NT2/D1 (cell line): ENCODE measurements at regions not wholly inside any gene's neighbourhood (a gene's known extent, or its start where the extent isn't known, plus 50 kb on each side); places are given as distances from the start of the nearest gene placed in this dataset.
"Not testable (repeated sequence)": the region's sequence is repeated elsewhere in the genome, so short reads cannot be mapped to it uniquely, and the experiment has no call there.

Experiments
- DNase-seq: peaks from one replicate; pipeline ENCODE4 v3.0.0-alpha.2; 2011; ENCODE audit warnings: low read depth, low spot score
- H3K27me3 ChIP-seq: 2 replicates; pipeline ENCODE4 v1.6.0; 2011; ENCODE audit warnings: mild to moderate bottlenecking; ENCODE audit not compliant: insufficient read length, insufficient read depth
- H3K36me3 ChIP-seq: 2 replicates; pipeline ENCODE4 v1.6.1; 2011; ENCODE audit warnings: mild to moderate bottlenecking, low read length, mixed read lengths; ENCODE audit not compliant: insufficient read depth, insufficient read length
- H3K4me1 ChIP-seq: 2 replicates; pipeline ENCODE4 v1.5.1; 2011; ENCODE audit not compliant: insufficient read depth, insufficient read length
- H3K4me3 ChIP-seq: 2 replicates; pipeline ENCODE4 v1.5.1; 2011; ENCODE audit warnings: low read depth; ENCODE audit not compliant: insufficient read length
- H3K9ac ChIP-seq: 2 replicates; pipeline ENCODE4 v1.6.0; 2011; ENCODE audit warnings: low read depth; ENCODE audit not compliant: insufficient read length
- H3K9me3 ChIP-seq: 2 replicates; pipeline ENCODE4 v1.5.1; 2011; ENCODE audit warnings: mild to moderate bottlenecking, low read length; ENCODE audit not compliant: insufficient read depth
- SUZ12 ChIP-seq: IDR thresholded peaks from 2 replicates; pipeline ENCODE4 v1.6.1; 2011; ENCODE audit not compliant: insufficient read length, insufficient read depth; ENCODE audit errors: extremely low read depth
- YY1 ChIP-seq: IDR thresholded peaks from 2 replicates; pipeline ENCODE4 v1.6.1; 2011; ENCODE audit not compliant: insufficient read length, insufficient read depth
- ZNF274 ChIP-seq: IDR thresholded peaks from 2 replicates; pipeline ENCODE4 v1.6.1; 2011; ENCODE audit warnings: mild to moderate bottlenecking, low read depth, low read length

DNA sequence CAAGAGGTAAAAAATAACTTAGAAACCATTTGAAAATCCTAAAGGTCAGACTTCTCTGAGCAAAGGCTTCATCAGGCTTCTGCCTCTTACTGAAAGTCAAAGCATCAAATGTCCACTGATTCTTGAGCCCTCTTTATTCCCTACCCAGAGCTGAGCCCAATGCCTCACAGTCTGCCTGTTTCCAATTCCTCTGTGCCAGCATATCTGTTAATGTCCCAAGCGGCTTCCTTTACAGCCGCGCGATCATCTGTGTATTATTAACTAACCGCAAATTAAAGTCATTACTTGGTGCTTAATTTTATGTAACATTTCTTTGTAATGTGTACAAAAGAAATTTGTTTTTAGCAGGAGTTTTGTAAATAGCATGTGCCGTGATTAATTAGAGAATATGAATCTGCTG is 418.8 kb upstream of the HNRNPA3 start:
- no peaks in the 10 kb centered on the region for H3K4me1 ChIP-seq

DNA sequence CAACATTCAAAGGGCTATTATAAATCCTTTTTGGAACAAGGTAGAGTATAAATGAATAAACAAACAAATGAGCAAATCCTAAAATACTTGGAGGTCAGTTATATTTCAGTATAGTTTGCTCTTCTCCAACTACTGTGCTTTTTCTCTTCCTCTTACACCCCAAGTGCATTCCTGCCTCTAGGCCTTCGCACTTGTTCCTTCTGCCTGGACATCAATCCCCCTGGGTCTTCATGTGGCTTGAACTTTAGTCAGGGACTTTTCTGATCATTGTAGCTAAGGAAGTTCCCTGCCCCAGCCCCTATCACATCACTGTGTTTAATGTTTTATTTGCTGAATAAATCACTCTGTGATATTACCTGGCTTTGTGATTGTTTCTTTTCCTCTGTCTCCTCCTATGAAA is 418.2 kb upstream of the HNRNPA3 start:
- DNase-seq = no peak
- Histone ChIP-seq H3K27me3 (no peaks in the 10 kb centered on the region), H3K9ac (no peak overlapping the region), H3K9me3 (peaks cover 6% of the 10 kb centered on the region; the same call in 1 of the 2 replicates), H3K36me3 (no peaks in the 10 kb centered on the region), H3K4me3 (no peak overlapping the region), H3K4me1 (no peaks in the 10 kb centered on the region)
- TF ChIP-seq YY1 (no peak), ZNF274 (no peak), SUZ12 (no peak)

More for the DNA sequence above, 418.8 kb upstream of the HNRNPA3 start:
- H3K9me3 ChIP-seq = peaks cover 6% of the 10 kb centered on the region; the same call in 1 of the 2 replicates
- TF ChIP-seq YY1 (no peak), SUZ12 (no peak), ZNF274 (no peak)
- DNase-seq = no peak
- no peak overlapping the region for H3K4me3 ChIP-seq
- H3K27me3 ChIP-seq = no peaks in the 10 kb centered on the region
- H3K9ac ChIP-seq = no peak overlapping the region
- H3K36me3 ChIP-seq = no peaks in the 10 kb centered on the region

DNA sequence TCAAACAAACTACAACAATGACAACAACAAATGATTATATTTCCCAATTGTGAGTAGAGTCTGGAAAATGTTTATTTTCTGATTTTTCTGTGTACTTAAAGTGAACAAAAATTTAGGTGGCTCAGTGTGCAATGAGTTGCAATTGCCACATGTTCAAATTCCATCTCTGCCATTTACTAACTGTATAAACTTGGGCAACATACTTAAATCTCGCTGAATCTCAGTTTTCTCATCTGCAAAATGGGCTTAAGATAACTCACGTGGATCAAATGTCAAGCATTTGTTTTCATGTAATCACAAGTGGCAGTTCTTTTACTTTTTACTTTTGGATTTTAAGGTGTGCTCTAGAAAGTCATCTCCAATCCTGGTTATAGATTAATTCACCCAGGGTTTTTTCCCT is 416.8 kb upstream of the HNRNPA3 start:
- Histone ChIP-seq H3K27me3 (no peaks in the 10 kb centered on the region), H3K36me3 (no peaks in the 10 kb centered on the region), H3K9me3 (peaks cover 6% of the 10 kb centered on the region; the same call in 1 of the 2 replicates), H3K9ac (no peak overlapping the region), H3K4me1 (no peaks in the 10 kb centered on the region), H3K4me3 (no peak overlapping the region)
- TF ChIP-seq YY1 (no peak), SUZ12 (no peak), ZNF274 (no peak)
- DNase-seq = no peak

DNA sequence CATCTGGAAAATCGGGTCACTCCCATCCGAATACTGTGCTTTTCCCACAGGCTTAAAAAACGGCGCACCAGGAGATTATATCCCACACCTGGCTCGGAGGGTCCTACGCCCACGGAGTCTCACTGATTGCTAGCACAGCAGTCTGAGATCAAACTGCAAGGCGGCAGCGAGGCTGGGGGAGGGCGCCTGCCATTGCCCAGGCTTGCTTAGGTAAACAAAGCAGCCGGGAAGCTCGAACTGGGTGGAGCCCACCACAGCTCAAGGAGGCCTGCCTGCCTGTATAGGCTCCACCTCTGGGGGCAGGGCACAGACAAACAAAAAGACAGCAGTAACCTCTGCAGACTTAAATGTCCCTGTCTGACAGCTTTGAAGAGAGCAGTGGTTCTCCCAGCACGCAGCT is 415.9 kb upstream of the HNRNPA3 start:
- H3K9me3 ChIP-seq, H3K27me3 ChIP-seq, H3K36me3 ChIP-seq, DNase-seq, H3K9ac ChIP-seq, H3K4me3 ChIP-seq, H3K4me1 ChIP-seq: not testable (repeated sequence)

DNA sequence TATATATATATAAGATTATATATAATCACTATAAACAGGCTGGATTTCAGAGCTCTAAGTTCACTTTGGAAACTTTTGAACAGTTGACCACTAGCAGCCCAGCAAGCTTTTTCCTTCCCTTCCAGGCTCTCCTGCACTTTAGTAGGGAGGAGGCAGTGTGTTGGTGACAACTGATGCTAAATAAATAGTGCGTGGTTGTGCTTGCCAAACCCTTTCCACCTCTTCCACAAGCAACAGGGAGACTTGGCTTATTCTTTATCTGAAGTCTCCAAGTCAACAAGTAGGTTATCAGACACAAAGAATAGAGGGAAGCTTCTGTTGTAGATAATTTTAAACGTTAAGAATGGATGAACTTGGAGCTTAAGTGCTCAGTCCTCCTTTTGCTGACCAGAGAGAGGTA is 408.2 kb upstream of the HNRNPA3 start:
- Histone ChIP-seq H3K4me1 (no peaks in the 10 kb centered on the region), H3K36me3 (no peaks in the 10 kb centered on the region), H3K9me3 (no peaks in the 10 kb centered on the region), H3K9ac (no peak overlapping the region), H3K4me3 (no peak overlapping the region), H3K27me3 (no peaks in the 10 kb centered on the region)
- TF ChIP-seq YY1 = no peak
- TF ChIP-seq ZNF274 = no peak
- no peak for TF ChIP-seq SUZ12
- no peak for DNase-seq

DNA sequence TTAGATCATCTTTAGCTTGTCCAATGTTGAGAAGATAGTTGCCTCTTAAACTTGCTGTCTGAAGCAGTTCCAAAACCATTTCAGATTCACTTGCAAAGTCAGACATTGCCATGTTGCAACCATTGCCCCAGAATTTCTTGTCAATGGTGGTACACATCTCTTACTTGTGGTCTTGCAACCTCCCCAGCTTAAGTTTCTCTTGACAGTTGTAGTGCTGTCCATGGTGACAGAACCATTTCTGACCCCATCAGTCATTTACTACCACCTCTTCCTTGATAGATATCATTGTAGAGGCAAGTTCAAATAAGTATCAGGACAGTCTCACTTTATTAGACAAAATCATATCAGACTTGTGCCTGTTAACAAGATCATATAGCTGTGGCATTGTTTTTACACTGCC is 407.2 kb upstream of the HNRNPA3 start:
- Histone ChIP-seq H3K4me3 (no peak overlapping the region), H3K36me3 (no peaks in the 10 kb centered on the region), H3K27me3 (no peaks in the 10 kb centered on the region), H3K9me3 (no peaks in the 10 kb centered on the region), H3K4me1 (no peaks in the 10 kb centered on the region), H3K9ac (no peak overlapping the region)
- DNase-seq = no peak
- TF ChIP-seq YY1 = no peak

DNA sequence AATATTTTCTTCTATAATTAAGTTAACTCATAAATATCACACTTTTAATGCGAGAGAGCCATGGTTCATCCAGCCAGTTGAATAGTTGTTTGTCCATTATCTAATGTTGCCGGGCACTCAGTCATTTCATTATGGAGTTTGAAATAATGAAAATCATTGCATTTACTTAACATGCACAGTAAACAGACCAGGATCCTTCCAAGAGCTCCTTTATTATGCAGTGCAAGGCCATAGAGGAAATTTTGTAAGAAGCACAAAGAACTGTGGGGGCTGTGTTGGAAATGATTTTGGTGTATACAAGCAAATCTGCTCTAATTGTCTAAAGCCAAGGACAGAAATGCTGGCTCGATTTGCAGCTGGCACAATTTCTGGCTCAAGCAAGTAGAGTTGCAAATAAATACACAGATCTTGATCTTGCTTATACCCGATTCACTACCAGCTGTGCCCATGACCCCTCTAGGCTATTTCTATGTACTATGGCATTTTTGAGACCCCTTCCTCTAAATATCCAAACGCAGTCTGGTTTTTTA is 400.3 kb upstream of the HNRNPA3 start:
- DNase-seq = no peak
- no peaks in the 10 kb centered on the region for H3K27me3 ChIP-seq
- H3K36me3 ChIP-seq = no peaks in the 10 kb centered on the region
- TF ChIP-seq SUZ12 (no peak), YY1 (no peak)
- H3K9me3 ChIP-seq = no peaks in the 10 kb centered on the region
- no peaks in the 10 kb centered on the region for H3K4me1 ChIP-seq
- H3K9ac ChIP-seq = no peak overlapping the region
- no peak overlapping the region for H3K4me3 ChIP-seq

DNA sequence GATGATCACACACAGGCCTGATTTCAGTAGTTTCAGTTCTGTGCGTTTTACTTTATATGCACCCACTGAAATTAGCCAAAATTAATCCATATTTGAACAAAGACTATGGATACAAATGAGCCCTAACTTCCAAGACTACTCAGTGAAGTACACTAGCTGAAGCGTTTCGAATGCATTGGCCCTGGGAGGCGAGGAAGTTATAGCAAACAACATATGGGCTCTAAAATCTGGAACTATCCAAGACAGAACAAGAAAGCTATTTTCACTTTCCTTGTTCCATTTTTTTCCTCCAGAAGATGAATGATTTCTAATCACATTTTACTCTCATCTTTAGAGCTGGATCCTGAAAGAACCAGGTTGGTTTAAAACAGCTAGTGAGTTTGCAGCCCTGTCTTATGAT is 399.4 kb upstream of the HNRNPA3 start:
- no peak for TF ChIP-seq SUZ12
- no peak for TF ChIP-seq YY1
- no peak for TF ChIP-seq ZNF274
- Histone ChIP-seq H3K9ac (no peak overlapping the region), H3K4me3 (no peak overlapping the region), H3K4me1 (no peaks in the 10 kb centered on the region), H3K36me3 (no peaks in the 10 kb centered on the region), H3K27me3 (no peaks in the 10 kb centered on the region), H3K9me3 (no peaks in the 10 kb centered on the region)
- no peak for DNase-seq
